K562 (cell line): ENCODE measurements at regions not wholly inside any gene's neighbourhood (a gene's known extent, or its start where the extent isn't known, plus 50 kb on each side); places are given as distances from the start of the nearest gene placed in this dataset.

ENCODE experiments used
- BRD9 ChIP-seq: fragments of 450-650 bp; IDR thresholded peaks from 2 replicates; pipeline ENCODE4 v1.6.1; 2018; ENCODE audit warnings: low read depth; ENCODE audit not compliant: partially characterized antibody
- CTBP1 ChIP-seq: fragments of 450-650 bp; IDR thresholded peaks from 2 replicates; pipeline ENCODE4 v1.6.1; 2016; ENCODE audit warnings: borderline replicate concordance
- DNMT1 ChIP-seq: fragments of 450-650 bp; IDR thresholded peaks from 2 replicates; pipeline ENCODE4 v1.6.1; 2016; ENCODE audit warnings: antibody characterized with exemption, mild to moderate bottlenecking
- ELF2 ChIP-seq: fragments of 250-450 bp; sonication (Bioruptor Pico); IDR thresholded peaks from 2 replicates; pipeline ENCODE4 v1.5.0; 2021; ENCODE audit warnings: mild to moderate bottlenecking
- ERF ChIP-seq: fragments of 450-650 bp; formaldehyde crosslinking; IDR thresholded peaks from 2 replicates; pipeline ENCODE4 v1.4.0; 2020; ENCODE audit warnings: mild to moderate bottlenecking, mixed read lengths
- FOXA3 ChIP-seq, 2 experiments: fragments of 450-650 bp in 1 of 2; sonication (generic) in 1 of 2; formaldehyde crosslinking; IDR thresholded peaks in 1 of 2; conservative IDR thresholded peaks in 1 of 2; 2 replicates each; pipeline versions ENCODE4 v1.4.0 to v1.8.0; 2020 to 2022; ENCODE audit warnings: mild to moderate bottlenecking in 2 of 2, missing genetic modification reagents in 1 of 2
- HSF4 ChIP-seq: fragments of 250-450 bp; sonication (Bioruptor Pico); IDR thresholded peaks from 2 replicates; pipeline ENCODE4 v2.1.2; 2022; ENCODE audit warnings: mild to moderate bottlenecking, moderate library complexity, borderline replicate concordance
- MAFF ChIP-seq: IDR thresholded peaks from 2 replicates; pipeline ENCODE4 v1.6.1; 2012; ENCODE audit warnings: low read length, improper control_type of control experiment
- MAZ ChIP-seq, 2 experiments: fragments of 450-650 bp in 1 of 2; sonication (generic) in 1 of 2; formaldehyde crosslinking; IDR thresholded peaks in 1 of 2; conservative IDR thresholded peaks in 1 of 2; 2 replicates each; pipeline versions ENCODE4 v1.4.0 to v1.5.0; 2020; ENCODE audit warnings: mild to moderate bottlenecking in 1 of 2, missing genetic modification reagents in 1 of 2
- NCOR1 ChIP-seq: fragments of 450-650 bp; IDR thresholded peaks from 2 replicates; pipeline ENCODE4 v1.6.1; 2016; ENCODE audit warnings: mild to moderate bottlenecking, moderate library complexity
- NFIX ChIP-seq: fragments of 250-450 bp; sonication (Bioruptor Pico); IDR thresholded peaks from 2 replicates; pipeline ENCODE4 v1.4.0; 2020; ENCODE audit warnings: low read depth, mild to moderate bottlenecking, moderate library complexity
- PHF8 ChIP-seq: fragments of 200-600 bp; sonication (generic); IDR thresholded peaks from 2 replicates; pipeline ENCODE4 v1.6.1; 2012; ENCODE audit warnings: mixed run types, mild to moderate bottlenecking, inconsistent platforms, low read length, moderate library complexity, borderline replicate concordance
- POLR2B ChIP-seq: fragments of 450-650 bp; IDR thresholded peaks from 2 replicates; pipeline ENCODE4 v1.6.1; 2018; ENCODE audit warnings: low read depth; ENCODE audit not compliant: partially characterized antibody
- SMAD4 ChIP-seq: fragments of 250-450 bp; sonication (Bioruptor Pico); conservative IDR thresholded peaks from 2 replicates; pipeline ENCODE4 v1.8.0; 2021; ENCODE audit warnings: inconsistent platforms, mild to moderate bottlenecking, moderate library complexity
- SRF ChIP-seq, 2 experiments: fragments of 250-450, 450-650 bp in 1 of 2; sonication (Bioruptor Pico) in 1 of 2; sonication (generic) in 1 of 2; formaldehyde crosslinking; IDR thresholded peaks; 2 replicates each; pipeline versions ENCODE4 v1.5.0 to v1.5.1; 2020 to 2022; ENCODE audit warnings: mild to moderate bottlenecking in 1 of 2, missing genetic modification reagents in 1 of 2
- SRSF1 ChIP-seq: fragments of 200-400 bp; formaldehyde crosslinking; IDR thresholded peaks from 2 replicates; pipeline ENCODE4 v1.6.1; 2017; ENCODE audit warnings: mild to moderate bottlenecking, low read depth, low read length, moderate library complexity
- TAL1 ChIP-seq: fragments of 450-650 bp; IDR thresholded peaks from 2 replicates; pipeline ENCODE4 v1.6.1; 2016; ENCODE audit warnings: mild to moderate bottlenecking
- TBL1XR1 ChIP-seq, 2 experiments: IDR thresholded peaks; 2 replicates each; pipeline ENCODE4 v1.6.1; 2012; ENCODE audit warnings: improper control_type of control experiment in 2 of 2, low read length in 2 of 2, mild to moderate bottlenecking in 1 of 2
- THRA ChIP-seq: fragments of 450-650 bp; IDR thresholded peaks from 2 replicates; pipeline ENCODE4 v1.6.1; 2017; ENCODE audit warnings: mild to moderate bottlenecking, moderate library complexity
- USF2 ChIP-seq: sonication (generic); formaldehyde crosslinking; IDR thresholded peaks from 2 replicates; pipeline ENCODE4 v1.5.0; 2020; ENCODE audit warnings: missing genetic modification reagents
- ZBTB2 ChIP-seq: fragments of 450-650 bp; IDR thresholded peaks from 2 replicates; pipeline ENCODE4 v1.6.1; 2016; ENCODE audit warnings: antibody characterized with exemption
- ZBTB33 ChIP-seq: sonication (generic); formaldehyde crosslinking; IDR thresholded peaks from 2 replicates; pipeline ENCODE4 v1.8.1; 2023; ENCODE audit warnings: mild to moderate bottlenecking, missing genetic modification reagents
- ZNF133 ChIP-seq: fragments of 250-450 bp; sonication (Bioruptor Pico); IDR thresholded peaks from 2 replicates; pipeline ENCODE4 v1.4.0; 2020; ENCODE audit warnings: mild to moderate bottlenecking
- ZNF217 ChIP-seq: sonication (generic); formaldehyde crosslinking; IDR thresholded peaks from 2 replicates; pipeline ENCODE4 v1.8.0; 2022; ENCODE audit warnings: mild to moderate bottlenecking, missing genetic modification reagents
- ZNF583 ChIP-seq: fragments of 250-450 bp; sonication (Bioruptor Pico); IDR thresholded peaks from 2 replicates; pipeline ENCODE4 v1.4.0; 2020

GRCh38 chr6:27616328-27617045 lies 143.6 kb upstream of the ZNF184 start (continued):
- TF ChIP-seq ELF2 (no peak), ZNF583 (0 out of 2 replicates have a peak, but pooled peaks have one; percentile 24), NCOR1 (peak; percentile 36; the same call in 1 of the 2 replicates), PHF8 (no peak), POLR2B (no peak), FOXA3 (CRISPR knock-in tag; conservative IDR thresholded peaks at IDR 0.05 in 1 of 2, IDR thresholded peaks at IDR 0.05 in 1 of 2) (no peak), CTBP1 (peak; percentile 4; the same call in 1 of the 2 replicates), ZBTB2 (no peak), SRSF1 (no peak), HSF4 (CRISPR knock-in tag) (no peak), MAFF (peak; percentile 6; the same call in 1 of the 2 replicates), USF2 (no peak), ZNF133 (no peak), BRD9 (no peak), TAL1 (peak; percentile 79), ZNF217 (CRISPR knock-in tag) (no peak), ZBTB33 (CRISPR knock-in tag) (no peak), ERF (CRISPR knock-in tag) (no peak), SRF (CRISPR knock-in tag; IDR thresholded peaks at IDR 0.05) (no peak), THRA (no peak), NFIX (CRISPR knock-in tag) (no peak), SMAD4 (CRISPR knock-in tag) (0 out of 2 replicates have a peak, but pooled peaks have one; percentile 11), TBL1XR1 (IDR thresholded peaks at IDR 0.05; ENCODE audit: low read length in 2 of 2) (peak in 1 of 2 experiments; percentile 45; a peak in 2 of 4 replicates), MAZ (CRISPR knock-in tag; conservative IDR thresholded peaks at IDR 0.05 in 1 of 2, IDR thresholded peaks at IDR 0.05 in 1 of 2) (no peak), DNMT1 (no peak)
